LoVo (cell line): ENCODE measurements at regions not wholly inside any gene's neighbourhood (a gene's known extent, or its start where the extent isn't known, plus 50 kb on each side); places are given as distances from the start of the nearest gene placed in this dataset.
"Not testable (repeated sequence)": the region's sequence is repeated elsewhere in the genome, so short reads cannot be mapped to it uniquely, and the experiment has no call there.

Source experiments
- DNase-seq: peaks from one replicate; pipeline ENCODE4 v3.0.0-alpha.2; 2016; ENCODE audit warnings: low spot score

- DNase-seq: no peak
These were observed 96.0 kb upstream of the FHL2 start for GRCh38 chr2:105494683-105495425.

DNA sequence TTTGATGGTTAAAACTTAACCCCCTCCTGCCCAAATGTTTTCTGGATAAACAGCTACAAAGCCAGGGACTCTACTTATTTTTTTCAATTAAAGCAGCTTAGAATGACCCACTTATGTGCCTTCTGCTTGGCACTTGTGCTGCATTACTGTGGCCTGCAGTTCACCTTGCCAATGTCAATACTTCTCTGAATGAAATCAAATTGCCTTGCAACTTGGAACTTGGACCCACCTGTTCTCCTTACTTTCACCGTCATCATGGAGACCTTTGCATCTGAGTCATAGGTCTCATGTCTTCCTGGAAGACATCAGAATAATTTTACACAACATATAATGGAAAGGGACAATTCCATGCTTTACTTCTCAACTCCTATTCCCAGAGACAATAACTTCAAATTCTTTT is 92.1 kb upstream of the FHL2 start:
- DNase-seq: peak; percentile 46

GRCh38 chr2:105490204-105490603 is 91.4 kb upstream of the FHL2 start:
- DNase-seq: no peak

DNA sequence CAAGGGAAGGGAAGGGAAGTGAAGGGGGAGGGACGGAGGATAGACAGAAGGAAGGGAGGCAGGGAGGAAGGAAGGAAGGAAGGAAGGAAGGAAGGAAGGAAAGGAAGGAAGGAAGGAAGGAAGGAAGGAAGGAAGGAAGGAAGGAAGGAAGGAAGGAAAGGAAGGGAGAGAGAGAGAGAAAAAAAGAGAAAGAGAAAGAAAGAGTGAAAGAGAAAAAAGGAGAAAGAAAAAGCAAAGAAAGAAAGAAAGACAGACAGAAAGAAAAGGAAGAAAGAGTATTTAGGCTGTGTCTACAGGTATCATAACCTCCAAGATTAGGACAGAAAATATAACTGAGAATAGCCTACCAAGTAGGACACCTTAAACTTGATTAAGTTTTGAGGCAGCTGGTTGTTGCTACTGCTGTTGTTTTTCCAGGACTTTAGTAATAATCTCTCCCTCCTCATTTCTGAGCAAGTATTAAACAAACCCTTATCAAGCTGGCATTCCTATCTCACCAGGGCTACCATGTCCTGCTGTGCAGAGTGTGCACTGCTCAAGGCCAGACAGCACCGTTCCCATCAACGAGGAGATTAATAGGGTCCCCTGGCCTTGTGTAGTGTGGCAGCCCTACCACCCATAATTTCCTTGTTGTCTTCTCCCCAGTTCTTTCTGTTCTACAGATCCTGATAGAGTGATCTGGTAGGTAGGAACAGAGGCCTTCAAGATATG is 90.5 kb upstream of the FHL2 start:
- peak; percentile 14 for DNase-seq

DNA sequence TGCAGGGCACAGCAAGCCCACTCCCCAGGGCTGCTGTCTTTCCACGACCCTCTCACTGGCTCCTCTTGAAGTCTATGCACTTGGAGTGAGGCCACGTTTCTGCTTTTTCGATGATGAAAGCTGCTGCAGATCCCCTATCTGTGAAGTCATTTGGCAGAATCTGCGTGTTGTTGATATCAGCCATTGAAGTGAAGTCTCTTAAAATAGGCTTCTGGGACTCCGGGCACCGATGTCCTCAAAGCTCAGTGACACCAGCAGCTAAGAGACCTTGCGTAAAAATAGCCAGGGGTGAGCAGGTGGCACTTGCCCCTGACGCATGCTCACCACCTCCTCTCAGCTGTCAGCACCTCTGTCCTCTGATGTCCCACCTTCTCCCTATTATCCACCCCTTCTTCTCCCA is 89.4 kb upstream of the FHL2 start:
- no peak for DNase-seq

DNA sequence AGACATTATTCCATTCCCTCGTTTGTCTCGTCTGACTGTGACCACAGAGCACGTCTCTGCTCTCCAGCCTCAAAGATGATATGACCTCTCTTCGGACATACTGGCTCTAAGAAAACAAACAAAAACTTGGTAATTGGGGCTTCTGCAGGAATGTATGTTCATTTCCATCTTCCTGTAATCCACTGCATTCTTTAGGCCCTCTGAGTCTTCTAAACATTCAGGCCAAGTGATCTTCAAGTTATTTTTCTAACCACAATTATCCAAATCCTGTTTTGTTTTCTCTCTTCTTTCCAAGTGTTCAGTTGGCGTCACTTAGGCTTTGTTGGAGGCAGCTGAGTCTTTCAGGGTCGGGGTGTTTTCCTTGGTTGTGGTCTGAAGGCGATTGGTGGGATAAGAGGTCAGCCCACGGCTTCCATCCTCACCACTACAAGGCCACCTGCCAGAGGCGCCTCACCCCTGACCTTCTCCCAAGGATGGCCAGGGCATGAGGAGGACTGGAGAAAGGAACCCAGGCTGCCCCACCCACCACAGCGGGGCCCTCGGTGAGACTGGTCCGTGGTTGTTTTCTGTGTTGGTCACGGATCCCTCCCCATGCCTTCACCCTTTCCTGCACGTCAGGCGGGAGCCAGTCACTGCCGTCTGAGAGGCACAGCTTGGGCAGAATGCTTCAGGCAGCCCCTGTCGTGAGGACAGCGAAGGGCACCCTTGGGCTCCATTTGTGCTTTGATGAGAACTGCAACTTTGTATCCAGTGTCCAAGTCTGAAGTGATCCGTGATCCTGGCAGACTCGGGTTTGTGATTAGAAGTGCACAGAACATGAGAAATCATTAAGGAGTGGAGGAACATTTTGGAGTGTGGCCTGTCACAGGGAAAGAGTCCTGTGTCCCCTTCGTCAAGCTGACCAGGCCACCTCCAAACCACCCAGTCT is 88.6 kb upstream of the FHL2 start:
- DNase-seq: no peak

DNA sequence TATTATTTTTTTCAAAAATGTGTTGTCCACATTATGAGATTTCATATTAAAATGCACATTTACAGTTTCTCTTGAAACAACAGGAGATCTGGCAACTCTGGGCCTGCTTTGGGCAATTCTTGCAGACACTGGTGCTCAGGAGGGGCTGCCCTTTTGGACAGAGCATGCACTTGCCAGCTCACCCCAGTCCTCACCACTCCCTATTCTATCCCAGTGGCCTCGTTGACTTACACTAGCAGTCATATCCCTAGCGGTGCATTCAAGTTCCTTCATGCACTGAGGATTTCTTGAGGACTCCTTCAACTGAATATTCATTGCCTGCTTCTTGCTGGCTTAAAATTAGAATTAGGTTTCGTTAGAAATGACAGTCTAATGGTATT is 87.9 kb upstream of the FHL2 start:
- no peak for DNase-seq

- no peak for DNase-seq
These were observed 79.8 kb upstream of the FHL2 start for GRCh38 chr2:105478670-105479069.

DNA sequence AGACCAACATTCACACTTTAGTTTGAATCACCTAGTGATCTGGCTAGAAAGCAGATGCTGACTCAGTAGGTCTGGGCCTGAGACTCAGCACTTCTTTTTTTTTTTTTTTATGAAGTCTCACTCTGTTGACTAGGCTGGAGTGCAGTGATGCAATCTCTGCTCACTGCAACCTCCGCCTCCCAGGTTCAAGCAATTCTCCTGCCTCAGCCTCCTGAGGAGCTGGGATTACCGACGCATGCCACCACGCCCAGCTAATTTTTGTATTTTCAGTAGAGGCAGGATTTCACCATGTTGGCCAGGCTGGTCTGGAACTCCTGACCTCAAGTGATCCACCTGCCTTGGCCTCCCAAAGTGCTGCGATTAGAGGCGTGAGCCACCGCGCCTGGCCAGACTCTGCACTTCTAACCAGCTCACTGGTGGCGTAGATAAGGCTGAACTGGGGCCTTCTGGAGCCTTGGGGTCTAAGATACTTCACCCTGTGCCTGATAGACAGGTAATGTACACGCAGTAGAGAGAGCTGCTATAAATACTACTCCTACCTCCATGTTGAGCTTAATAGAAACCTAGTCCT is 78.3 kb upstream of the FHL2 start:
- DNase-seq: not testable (repeated sequence)

- DNase-seq: no peak
These were observed 74.2 kb upstream of the FHL2 start for GRCh38 chr2:105473011-105473410.

- DNase-seq: no peak
These were observed 72.1 kb upstream of the FHL2 start for GRCh38 chr2:105470979-105471378.

- no peak for DNase-seq
These were observed 70.9 kb upstream of the FHL2 start for GRCh38 chr2:105469781-105470180.

- DNase-seq: no peak
These were observed 69.8 kb upstream of the FHL2 start for GRCh38 chr2:105468582-105469042.

GRCh38 chr2:105464325-105464724 is 65.5 kb upstream of the FHL2 start:
- DNase-seq: no peak

DNA sequence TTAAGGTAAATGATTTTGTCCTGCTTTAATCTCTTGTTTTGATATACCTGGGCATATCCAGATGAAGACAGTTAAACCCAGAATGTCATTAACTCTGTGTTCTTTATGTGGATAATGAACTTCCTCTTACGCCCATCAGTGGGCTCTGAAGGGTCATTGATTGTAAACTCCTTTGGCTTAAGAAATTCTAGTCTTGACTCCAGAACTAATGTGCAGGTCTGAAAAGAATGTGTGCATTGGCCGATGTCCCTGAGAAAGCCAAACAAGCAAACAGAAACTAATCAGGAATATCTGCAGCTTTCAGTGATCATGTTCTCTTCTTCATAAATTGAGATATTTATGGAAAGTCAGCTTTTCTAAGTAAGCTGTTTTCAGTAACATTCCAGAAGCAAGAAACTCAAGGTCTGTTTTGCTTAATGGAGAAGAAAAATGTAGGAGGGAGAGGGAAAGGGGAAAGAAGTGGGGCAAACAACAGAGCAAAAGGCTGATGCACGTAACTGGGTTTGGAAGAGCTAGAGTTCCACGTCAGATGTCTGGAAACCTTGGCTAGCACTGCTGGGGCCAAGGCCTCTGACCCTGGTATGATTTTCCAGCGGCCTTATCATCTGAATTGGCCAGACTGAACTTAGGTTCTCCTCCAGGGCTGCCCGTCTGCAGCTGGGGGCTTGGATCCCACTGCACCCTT is 61.3 kb upstream of the FHL2 start:
- DNase-seq: no peak

GRCh38 chr2:105458076-105458475 is 59.2 kb upstream of the FHL2 start:
- DNase-seq: no peak

GRCh38 chr2:105455488-105456003 is 56.7 kb upstream of the FHL2 start:
- peak; percentile 97 for DNase-seq

- DNase-seq: peak; percentile 88
These were observed 56.1 kb upstream of the FHL2 start for GRCh38 chr2:105454801-105455485.

- DNase-seq: no peak
These were observed 52.8 kb upstream of the FHL2 start for GRCh38 chr2:105451571-105452166.

- no peak for DNase-seq
These were observed 51.6 kb upstream of the FHL2 start for GRCh38 chr2:105450471-105450870.
